HFF-Myc (cell line): ENCODE measurements at regions not wholly inside any gene's neighbourhood (a gene's known extent, or its start where the extent isn't known, plus 50 kb on each side); places are given as distances from the start of the nearest gene placed in this dataset.

ENCODE experiments used
- DNase-seq: peaks from one replicate; pipeline ENCODE4 v3.0.0-alpha.2; 2011; ENCODE audit warnings: low read depth; ENCODE audit errors: extremely low read depth
- H3K4me3 ChIP-seq: replicated peaks from 2 replicates; pipeline ENCODE4 v1.5.1; 2011; ENCODE audit warnings: low read depth, mild to moderate bottlenecking, control low read depth, low read length
- TF ChIP-seq, protein P1 (sequence below): IDR thresholded peaks from 2 replicates; pipeline ENCODE4 v1.5.1; 2012; ENCODE audit warnings: mild to moderate bottlenecking, low read depth, low read length, control low read depth; ENCODE audit errors: missing control alignments

GRCh38 chr7:115097175-115097671 lies 175.3 kb downstream of the MDFIC start:
- TF ChIP-seq, protein P1, sequence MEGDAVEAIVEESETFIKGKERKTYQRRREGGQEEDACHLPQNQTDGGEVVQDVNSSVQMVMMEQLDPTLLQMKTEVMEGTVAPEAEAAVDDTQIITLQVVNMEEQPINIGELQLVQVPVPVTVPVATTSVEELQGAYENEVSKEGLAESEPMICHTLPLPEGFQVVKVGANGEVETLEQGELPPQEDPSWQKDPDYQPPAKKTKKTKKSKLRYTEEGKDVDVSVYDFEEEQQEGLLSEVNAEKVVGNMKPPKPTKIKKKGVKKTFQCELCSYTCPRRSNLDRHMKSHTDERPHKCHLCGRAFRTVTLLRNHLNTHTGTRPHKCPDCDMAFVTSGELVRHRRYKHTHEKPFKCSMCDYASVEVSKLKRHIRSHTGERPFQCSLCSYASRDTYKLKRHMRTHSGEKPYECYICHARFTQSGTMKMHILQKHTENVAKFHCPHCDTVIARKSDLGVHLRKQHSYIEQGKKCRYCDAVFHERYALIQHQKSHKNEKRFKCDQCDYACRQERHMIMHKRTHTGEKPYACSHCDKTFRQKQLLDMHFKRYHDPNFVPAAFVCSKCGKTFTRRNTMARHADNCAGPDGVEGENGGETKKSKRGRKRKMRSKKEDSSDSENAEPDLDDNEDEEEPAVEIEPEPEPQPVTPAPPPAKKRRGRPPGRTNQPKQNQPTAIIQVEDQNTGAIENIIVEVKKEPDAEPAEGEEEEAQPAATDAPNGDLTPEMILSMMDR, result no peak
- peak; percentile 79 for DNase-seq
- H3K4me3 ChIP-seq, result no peak overlapping the region

GRCh38 chr7:115096262-115096661 lies 174.4 kb downstream of the MDFIC start:
- no peak overlapping the region for H3K4me3 ChIP-seq
- TF ChIP-seq, protein P1, result no peak
- no peak for DNase-seq

GRCh38 chr7:115094163-115094562 lies 172.3 kb downstream of the MDFIC start:
- TF ChIP-seq, protein P1, result no peak

DNA sequence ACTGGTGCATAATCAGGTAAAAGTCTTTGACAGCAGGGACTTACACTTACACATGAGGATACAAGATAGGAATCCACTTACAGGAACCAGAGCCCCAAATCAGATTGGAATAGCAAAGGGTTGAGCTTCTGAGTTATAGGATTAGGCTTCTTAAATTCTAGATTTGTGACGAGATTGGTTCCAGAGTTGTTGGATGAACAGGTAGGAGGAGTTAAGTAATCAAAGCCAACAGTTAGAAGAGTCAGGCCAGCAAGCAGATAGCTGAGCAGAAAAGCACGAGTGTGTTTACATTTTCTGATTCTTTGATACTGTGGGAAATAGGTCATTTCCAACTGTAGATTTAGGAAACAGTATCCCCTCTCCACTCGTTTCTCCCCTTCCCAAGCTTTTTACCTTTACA lies 167.0 kb downstream of the MDFIC start:
- no peak for DNase-seq
- TF ChIP-seq, protein P1, result no peak
- no peak overlapping the region for H3K4me3 ChIP-seq

More at GRCh38 chr7:115094163-115094562, 172.3 kb downstream of the MDFIC start:
- H3K4me3 ChIP-seq, result no peak overlapping the region
- DNase-seq, result no peak

DNA sequence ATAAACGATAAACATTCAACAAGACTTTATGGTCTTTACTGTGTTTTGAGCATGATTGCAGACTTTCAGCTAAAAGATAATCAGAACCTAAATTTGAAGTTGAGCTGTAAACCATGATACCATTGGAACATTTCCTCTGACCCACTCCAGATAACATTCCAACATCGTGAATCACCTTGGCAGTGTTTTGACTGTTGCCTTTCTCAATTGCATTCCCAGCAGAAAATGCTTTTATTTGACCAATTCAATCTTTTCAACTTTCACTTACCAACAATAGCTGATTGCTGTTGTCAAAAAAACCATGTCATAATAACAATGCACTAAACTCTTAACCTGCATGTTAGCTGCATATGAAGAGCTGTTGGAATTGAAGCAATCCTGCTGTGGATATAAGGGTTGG lies 165.5 kb downstream of the MDFIC start:
- peak; percentile 64 for DNase-seq

DNA sequence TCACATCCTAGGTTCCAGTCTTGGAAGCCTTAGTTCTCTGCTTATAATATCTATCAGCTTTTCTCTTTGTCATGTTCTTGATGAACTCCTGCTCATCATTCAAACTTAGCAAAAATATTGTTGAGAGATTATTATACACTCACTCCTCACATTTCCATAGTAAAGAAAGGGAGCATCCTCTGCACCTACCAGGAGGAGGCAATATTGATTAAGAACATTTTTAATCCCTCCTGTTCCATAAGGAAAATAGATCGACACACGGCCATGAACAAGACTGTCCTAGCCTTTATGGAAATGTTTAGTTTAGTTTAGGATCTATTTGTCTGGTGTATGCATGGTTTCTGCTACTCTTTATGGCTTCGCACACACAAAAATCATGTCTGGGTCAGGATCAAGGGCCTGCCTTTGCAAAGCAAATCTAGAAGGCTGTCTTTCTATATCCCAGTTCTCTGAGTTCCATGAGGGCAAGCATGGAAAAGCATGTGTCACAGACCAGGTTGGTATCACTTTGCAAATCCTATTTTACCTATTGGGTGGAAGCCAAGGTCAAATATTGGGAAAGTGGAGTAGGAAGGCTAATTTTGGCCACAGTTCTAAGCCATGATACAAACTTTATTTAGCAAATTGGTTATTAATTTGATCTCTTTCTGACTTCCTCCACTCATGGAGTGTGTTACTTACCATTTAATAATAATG lies 164.4 kb downstream of the MDFIC start:
- TF ChIP-seq, protein P1, result no peak
- no peak for DNase-seq
- H3K4me3 ChIP-seq, result no peak overlapping the region

More for the DNA sequence above, 165.5 kb downstream of the MDFIC start:
- TF ChIP-seq, protein P1, result no peak
- H3K4me3 ChIP-seq, result no peak overlapping the region
